PC-9 (cell line): ENCODE measurements at regions not wholly inside any gene's neighbourhood (a gene's known extent, or its start where the extent isn't known, plus 50 kb on each side); places are given as distances from the start of the nearest gene placed in this dataset.

Source experiments
- CTCF ChIP-seq: fragments of 200-600 bp; sonication (generic); conservative IDR thresholded peaks from 2 replicates; pipeline ENCODE4 v1.6.1; 2017; ENCODE audit warnings: mixed run types, antibody characterized with exemption, mild to moderate bottlenecking, moderate library complexity
- EZH2 ChIP-seq: fragments of 200-600 bp; sonication (generic); IDR thresholded peaks from 2 replicates; pipeline ENCODE4 v1.8.0; 2017; ENCODE audit warnings: antibody characterized with exemption, low read depth

GRCh38 chrX:98962996-98963395 lies 1447.1 kb downstream of the PCDH19 start:
- no peak for TF ChIP-seq EZH2
- no peak for TF ChIP-seq CTCF
